ENCODE measurements at regions not wholly inside any gene's neighbourhood (a gene's known extent, or its start where the extent isn't known, plus 50 kb on each side); places are given as distances from the start of the nearest gene placed in this dataset.
A peak's percentile ranks its signal among the peaks of the same experiment; 100 is the strongest.

- peak overlapping the region; percentile 43 for H3K4me2 ChIP-seq (ENCODE audit: low read length)
- no peak for TF ChIP-seq CTCF (IDR thresholded peaks at IDR 0.05; ENCODE audit: low read depth, low read length)
- TF ChIP-seq EZH2phosphoT487 (IDR thresholded peaks at IDR 0.05; ENCODE audit: low read depth), result no peak
Observed at GRCh38 chr20:39611901-39612300, 649.8 kb downstream of the DHX35 start.

GRCh38 chr20:39607141-39607540, 645.0 kb downstream of the DHX35 start:
- Histone ChIP-seq H4K20me1 (ENCODE audit: insufficient read depth, low read length) (no peaks in the 10 kb centered on the region), H3K27me3 (ENCODE audit: low read depth, low read length) (no peaks in the 10 kb centered on the region), H2AFZ (ENCODE audit: low read depth, low read length) (no peak overlapping the region), H3K36me3 (replicated peaks; ENCODE audit: low read depth, low read length) (no peaks in the 10 kb centered on the region), H3K4me1 (ENCODE audit: low read length) (peaks cover 11% of the 10 kb centered on the region), H3K79me2 (ENCODE audit: low read length) (no peaks in the 10 kb centered on the region), H3K4me2 (ENCODE audit: low read length) (no peak overlapping the region), H3K9ac (ENCODE audit: low read length) (no peak overlapping the region), H3K27ac (ENCODE audit: low read length) (no peak overlapping the region), H3K9me3 (ENCODE audit: insufficient read depth, low read length) (no peaks in the 10 kb centered on the region), H3K4me3 (ENCODE audit: low read length) (no peak overlapping the region)
- TF ChIP-seq EZH2phosphoT487 (IDR thresholded peaks at IDR 0.05; ENCODE audit: low read depth) (no peak), CTCF (IDR thresholded peaks at IDR 0.05; ENCODE audit: low read depth, low read length) (no peak)

More at GRCh38 chr20:39611901-39612300, 649.8 kb downstream of the DHX35 start:
- Histone ChIP-seq H3K4me3 (ENCODE audit: low read length) (no peak overlapping the region), H3K4me1 (ENCODE audit: low read length) (peaks cover 20% of the 10 kb centered on the region), H3K9ac (ENCODE audit: low read length) (no peak overlapping the region; the same call in 1 of the 2 replicates), H3K79me2 (ENCODE audit: low read length) (no peaks in the 10 kb centered on the region), H3K9me3 (ENCODE audit: insufficient read depth, low read length) (no peaks in the 10 kb centered on the region), H2AFZ (ENCODE audit: low read depth, low read length) (peak overlapping the region; percentile 13; the same call in 1 of the 2 replicates), H3K27me3 (ENCODE audit: low read depth, low read length) (no peaks in the 10 kb centered on the region), H3K36me3 (replicated peaks; ENCODE audit: low read depth, low read length) (no peaks in the 10 kb centered on the region), H3K27ac (ENCODE audit: low read length) (no peak overlapping the region), H4K20me1 (ENCODE audit: insufficient read depth, low read length) (no peaks in the 10 kb centered on the region)

- no peak overlapping the region for H3K9ac ChIP-seq (ENCODE audit: low read length)
Observed at GRCh38 chr20:39605908-39606307, 643.8 kb downstream of the DHX35 start.

GRCh38 chr20:39605361-39605760, 643.2 kb downstream of the DHX35 start:
- Histone ChIP-seq H3K79me2 (ENCODE audit: low read length) (no peaks in the 10 kb centered on the region), H3K4me3 (ENCODE audit: low read length) (no peak overlapping the region), H3K9me3 (ENCODE audit: insufficient read depth, low read length) (no peaks in the 10 kb centered on the region), H4K20me1 (ENCODE audit: insufficient read depth, low read length) (no peaks in the 10 kb centered on the region), H3K36me3 (replicated peaks; ENCODE audit: low read depth, low read length) (no peaks in the 10 kb centered on the region), H3K27ac (ENCODE audit: low read length) (no peak overlapping the region), H2AFZ (ENCODE audit: low read depth, low read length) (no peak overlapping the region), H3K27me3 (ENCODE audit: low read depth, low read length) (no peaks in the 10 kb centered on the region), H3K4me1 (ENCODE audit: low read length) (no peaks in the 10 kb centered on the region), H3K4me2 (ENCODE audit: low read length) (no peak overlapping the region), H3K9ac (ENCODE audit: low read length) (no peak overlapping the region)
- TF ChIP-seq CTCF (IDR thresholded peaks at IDR 0.05; ENCODE audit: low read depth, low read length) (no peak), EZH2phosphoT487 (IDR thresholded peaks at IDR 0.05; ENCODE audit: low read depth) (no peak)

More at GRCh38 chr20:39605908-39606307, 643.8 kb downstream of the DHX35 start:
- Histone ChIP-seq H3K27ac (ENCODE audit: low read length) (no peak overlapping the region), H2AFZ (ENCODE audit: low read depth, low read length) (no peak overlapping the region), H3K9me3 (ENCODE audit: insufficient read depth, low read length) (no peaks in the 10 kb centered on the region), H3K27me3 (ENCODE audit: low read depth, low read length) (no peaks in the 10 kb centered on the region), H4K20me1 (ENCODE audit: insufficient read depth, low read length) (no peaks in the 10 kb centered on the region), H3K4me1 (ENCODE audit: low read length) (no peaks in the 10 kb centered on the region), H3K4me2 (ENCODE audit: low read length) (no peak overlapping the region), H3K36me3 (replicated peaks; ENCODE audit: low read depth, low read length) (no peaks in the 10 kb centered on the region), H3K4me3 (ENCODE audit: low read length) (no peak overlapping the region), H3K79me2 (ENCODE audit: low read length) (no peaks in the 10 kb centered on the region)
- TF ChIP-seq CTCF (IDR thresholded peaks at IDR 0.05; ENCODE audit: low read depth, low read length) (no peak), EZH2phosphoT487 (IDR thresholded peaks at IDR 0.05; ENCODE audit: low read depth) (no peak)
